PC-9 (cell line): ENCODE measurements at regions not wholly inside any gene's neighbourhood (a gene's known extent, or its start where the extent isn't known, plus 50 kb on each side); places are given as distances from the start of the nearest gene placed in this dataset.

Experiments used
- BruUV-seq: library from RNA; stranded (reverse); fragments of 400-500 nt; replicated peaks from 2 replicates; lab custom pipeline; 2021; lab: Mats Ljungman, UMichigan
- CTCF ChIA-PET: fragments of 300-600 bp; sonication (Branson Sonifier 250); formaldehyde crosslinking; loops from one replicate; lab custom pipeline; 2022; ENCODE audit warnings: antibody characterized with exemption; lab: Charles Lee
- POLR2A ChIA-PET: fragments of 300-600 bp; sonication (Branson Sonifier 250); formaldehyde crosslinking; loops from one replicate; lab custom pipeline; 2022; ENCODE audit warnings: antibody characterized with exemption; ENCODE audit not compliant: unreplicated experiment; lab: Charles Lee
- DNase-seq, 2 experiments: peaks; one replicate each; pipeline versions ENCODE4 v3.0.0 to v3.0.0-alpha.2; 2015 to 2022; ENCODE audit warnings: mixed read lengths in 1 of 2
- H2AFZ ChIP-seq: fragments of 200-600 bp; sonication (generic); 2 replicates; pipeline ENCODE4 v1.8.1; 2017; ENCODE audit warnings: antibody characterized with exemption
- H3F3A ChIP-seq: fragments of 200-600 bp; sonication (generic); 2 replicates; pipeline ENCODE4 v1.8.1; 2017; ENCODE audit warnings: antibody characterized with exemption, mild to moderate bottlenecking, low read depth; ENCODE audit not compliant: insufficient read depth
- H3K27ac ChIP-seq: fragments of 200-600 bp; sonication (generic); 2 replicates; pipeline ENCODE4 v1.6.1; 2016; ENCODE audit warnings: mixed run types
- H3K27me3 ChIP-seq: fragments of 200-600 bp; sonication (generic); 2 replicates; pipeline ENCODE4 v1.6.1; 2016; ENCODE audit warnings: low read depth, mixed run types; ENCODE audit not compliant: insufficient read depth
- H3K36me3 ChIP-seq: fragments of 200-600 bp; sonication (generic); 2 replicates; pipeline ENCODE4 v1.6.1; 2016; ENCODE audit warnings: low read depth, mixed run types
- H3K4me1 ChIP-seq: fragments of 200-600 bp; sonication (generic); replicated peaks from 2 replicates; pipeline ENCODE4 v1.6.1; 2016; ENCODE audit warnings: mixed run types; ENCODE audit not compliant: insufficient read depth
- H3K4me2 ChIP-seq: fragments of 200-600 bp; sonication (generic); 2 replicates; pipeline ENCODE4 v1.6.1; 2017; ENCODE audit warnings: mixed run types
- H3K4me3 ChIP-seq: fragments of 200-600 bp; sonication (generic); 2 replicates; pipeline ENCODE4 v1.6.1; 2016; ENCODE audit warnings: mixed run types
- H3K79me2 ChIP-seq: fragments of 200-600 bp; sonication (generic); 2 replicates; pipeline ENCODE4 v1.6.1; 2017; ENCODE audit warnings: low read depth, mixed run types
- H3K9me2 ChIP-seq: fragments of 200-600 bp; sonication (generic); 2 replicates; pipeline ENCODE4 v1.8.1; 2017; ENCODE audit warnings: mild to moderate bottlenecking; ENCODE audit not compliant: insufficient read depth
- H3K9me3 ChIP-seq: fragments of 200-600 bp; sonication (generic); 2 replicates; pipeline ENCODE4 v1.8.1; 2016; ENCODE audit warnings: low read depth; ENCODE audit not compliant: insufficient read depth
- H4K20me1 ChIP-seq: fragments of 200-600 bp; sonication (generic); 2 replicates; pipeline ENCODE4 v1.8.1; 2017; ENCODE audit not compliant: insufficient read depth
- EZH2 ChIP-seq: fragments of 200-600 bp; sonication (generic); IDR thresholded peaks from 2 replicates; pipeline ENCODE4 v1.8.0; 2017; ENCODE audit warnings: antibody characterized with exemption, low read depth
- intact Hi-C: fragments of 100-400 bp; cut with micrococcal nuclease; formaldehyde crosslinking; loops from one replicate; pipeline ENCODE4 v1.10.0; 2022; ENCODE audit not compliant: unreplicated experiment
- TF ChIP-seq, protein P1 (sequence below): fragments of 200-600 bp; sonication (generic); conservative IDR thresholded peaks from 2 replicates; pipeline ENCODE4 v1.6.1; 2017; ENCODE audit warnings: mixed run types, antibody characterized with exemption, mild to moderate bottlenecking, moderate library complexity

DNA sequence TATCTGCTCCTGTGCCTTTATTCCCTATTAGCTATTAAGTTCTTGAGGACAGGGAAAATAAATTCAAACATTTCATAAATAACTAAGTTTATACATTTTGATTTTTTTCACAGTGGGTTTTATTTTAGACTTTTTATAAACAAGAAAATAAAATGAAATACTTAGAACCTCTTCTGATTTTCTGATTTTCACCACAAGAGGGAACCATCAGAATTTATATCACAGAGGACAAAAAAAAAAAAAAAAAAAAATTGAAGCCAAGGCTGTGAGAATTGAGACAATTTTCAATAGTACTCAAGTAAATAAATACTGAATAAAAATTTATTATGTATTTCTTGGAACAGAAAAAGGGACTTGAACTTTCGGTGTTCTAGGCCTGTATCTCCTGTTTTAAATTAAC, 288.1 kb downstream of the SH3BGRL start:
- Histone ChIP-seq H3K27ac (no peak overlapping the region), H3K36me3 (no peaks in the 10 kb centered on the region), H3K79me2 (no peaks in the 10 kb centered on the region), H3K27me3 (no peaks in the 10 kb centered on the region), H4K20me1 (no peaks in the 10 kb centered on the region), H3K4me3 (no peak overlapping the region), H3K4me2 (no peak overlapping the region), H3K9me2 (no peaks in the 10 kb centered on the region), H3K9me3 (no peaks in the 10 kb centered on the region), H2AFZ (no peak overlapping the region), H3K4me1 (no peaks in the 10 kb centered on the region), H3F3A (no peaks in the 10 kb centered on the region)
- TF ChIP-seq, protein P1, sequence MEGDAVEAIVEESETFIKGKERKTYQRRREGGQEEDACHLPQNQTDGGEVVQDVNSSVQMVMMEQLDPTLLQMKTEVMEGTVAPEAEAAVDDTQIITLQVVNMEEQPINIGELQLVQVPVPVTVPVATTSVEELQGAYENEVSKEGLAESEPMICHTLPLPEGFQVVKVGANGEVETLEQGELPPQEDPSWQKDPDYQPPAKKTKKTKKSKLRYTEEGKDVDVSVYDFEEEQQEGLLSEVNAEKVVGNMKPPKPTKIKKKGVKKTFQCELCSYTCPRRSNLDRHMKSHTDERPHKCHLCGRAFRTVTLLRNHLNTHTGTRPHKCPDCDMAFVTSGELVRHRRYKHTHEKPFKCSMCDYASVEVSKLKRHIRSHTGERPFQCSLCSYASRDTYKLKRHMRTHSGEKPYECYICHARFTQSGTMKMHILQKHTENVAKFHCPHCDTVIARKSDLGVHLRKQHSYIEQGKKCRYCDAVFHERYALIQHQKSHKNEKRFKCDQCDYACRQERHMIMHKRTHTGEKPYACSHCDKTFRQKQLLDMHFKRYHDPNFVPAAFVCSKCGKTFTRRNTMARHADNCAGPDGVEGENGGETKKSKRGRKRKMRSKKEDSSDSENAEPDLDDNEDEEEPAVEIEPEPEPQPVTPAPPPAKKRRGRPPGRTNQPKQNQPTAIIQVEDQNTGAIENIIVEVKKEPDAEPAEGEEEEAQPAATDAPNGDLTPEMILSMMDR, result peak; percentile 47
- TF ChIP-seq EZH2, result no peak
- intact Hi-C loops, result no loop called here
- POLR2A ChIA-PET, result no interaction called here
- CTCF ChIA-PET, result no interaction called here
- BruUV-seq, result no TSS peak
- no peak for DNase-seq

GRCh38 chrX:81527881-81528440, 326.1 kb downstream of the SH3BGRL start:
- CTCF ChIA-PET, result no interaction called here
- BruUV-seq, result no TSS peak

GRCh38 chrX:81537723-81538122, 335.8 kb downstream of the SH3BGRL start:
- Histone ChIP-seq H3K4me3 (no peak overlapping the region), H3K27me3 (no peaks in the 10 kb centered on the region), H3K9me2 (no peaks in the 10 kb centered on the region), H3K27ac (no peak overlapping the region), H3K9me3 (no peaks in the 10 kb centered on the region), H3K4me2 (no peak overlapping the region), H3F3A (no peaks in the 10 kb centered on the region), H3K79me2 (no peaks in the 10 kb centered on the region), H3K4me1 (no peaks in the 10 kb centered on the region), H4K20me1 (no peaks in the 10 kb centered on the region), H3K36me3 (no peaks in the 10 kb centered on the region), H2AFZ (no peak overlapping the region)
- CTCF ChIA-PET, result no interaction called here
- POLR2A ChIA-PET, result no interaction called here
- no TSS peak for BruUV-seq
- intact Hi-C loops, result no loop called here
- no peak for DNase-seq
- TF ChIP-seq, protein P1, result no peak
- no peak for TF ChIP-seq EZH2

More at GRCh38 chrX:81527881-81528440, 326.1 kb downstream of the SH3BGRL start:
- H3K36me3 ChIP-seq, result no peaks in the 10 kb centered on the region
- H3K4me1 ChIP-seq, result no peaks in the 10 kb centered on the region
- no peaks in the 10 kb centered on the region for H3K9me2 ChIP-seq
- no peak for DNase-seq
- no peaks in the 10 kb centered on the region for H3K27me3 ChIP-seq
- POLR2A ChIA-PET, result no interaction called here
- intact Hi-C loops, result no loop called here
- no peaks in the 10 kb centered on the region for H3K79me2 ChIP-seq
- no peak overlapping the region for H3K4me2 ChIP-seq
- no peak for TF ChIP-seq EZH2
- TF ChIP-seq, protein P1, result no peak
- no peak overlapping the region for H3K4me3 ChIP-seq
- no peaks in the 10 kb centered on the region for H4K20me1 ChIP-seq
- H3K27ac ChIP-seq, result no peak overlapping the region
- H3K9me3 ChIP-seq, result no peaks in the 10 kb centered on the region
- no peak overlapping the region for H2AFZ ChIP-seq
- no peaks in the 10 kb centered on the region for H3F3A ChIP-seq
